WTC11 (cell line): ENCODE measurements at regions not wholly inside any gene's neighbourhood (a gene's known extent, or its start where the extent isn't known, plus 50 kb on each side); places are given as distances from the start of the nearest gene placed in this dataset.

Source experiments
- ATAC-seq: fragments of 200-7000 bp; cut with Tn5 transposase; 2 replicates; pipeline ENCODE4 v1.10.0; 2021; ENCODE audit warnings: mild to moderate bottlenecking, moderate library complexity
- CTCF ChIA-PET: fragments of 300-600 bp; sonication (Branson Sonifier 250); formaldehyde crosslinking; loops from one replicate; lab custom pipeline; 2021; ENCODE audit warnings: antibody characterized with exemption; lab: Charles Lee
- POLR2A ChIA-PET: fragments of 350-600 bp; sonication (Branson Sonifier 250); formaldehyde crosslinking; loops from one replicate; lab custom pipeline; 2021; ENCODE audit warnings: antibody characterized with exemption; lab: Charles Lee
- DNase-seq: peaks from one replicate; pipeline ENCODE4 v3.0.0; 2021; ENCODE audit warnings: low spot score
- H3K27ac Mint-ChIP-seq: 2 replicates; pipeline ENCODE4 v1.8.0; 2021; ENCODE audit warnings: mixed read lengths
- H3K27me3 Mint-ChIP-seq: 2 replicates; pipeline ENCODE4 v1.8.0; 2021; ENCODE audit warnings: low read depth, mild to moderate bottlenecking, moderate library complexity, mixed read lengths
- H3K36me3 Mint-ChIP-seq: 2 replicates; pipeline ENCODE4 v1.8.0; 2021; ENCODE audit warnings: mixed read lengths
- H3K4me1 Mint-ChIP-seq: 2 replicates; pipeline ENCODE4 v1.8.0; 2022; ENCODE audit warnings: mixed read lengths
- H3K4me3 Mint-ChIP-seq: 2 replicates; pipeline ENCODE4 v1.8.0; 2021; ENCODE audit warnings: mild to moderate bottlenecking, moderate library complexity, mixed read lengths
- H3K9me3 Mint-ChIP-seq: 2 replicates; pipeline ENCODE4 v1.8.0; 2021; ENCODE audit warnings: mixed read lengths
- AFF4 ChIP-seq: sonication (generic); formaldehyde crosslinking; IDR thresholded peaks from 2 replicates; pipeline ENCODE4 v1.8.1; 2023; ENCODE audit warnings: mild to moderate bottlenecking, missing genetic modification reagents, borderline replicate concordance
- AR ChIP-seq: fragments of 250-450 bp; sonication (Bioruptor Pico); IDR thresholded peaks from 2 replicates; pipeline ENCODE4 v1.9.0; 2021; ENCODE audit warnings: mild to moderate bottlenecking
- ATF3 ChIP-seq: sonication (generic); formaldehyde crosslinking; conservative IDR thresholded peaks from 2 replicates; pipeline ENCODE4 v1.8.1; 2022; ENCODE audit warnings: mild to moderate bottlenecking, missing genetic modification reagents
- CBFB ChIP-seq: sonication (generic); formaldehyde crosslinking; IDR thresholded peaks from 2 replicates; pipeline ENCODE4 v1.8.1; 2022; ENCODE audit warnings: mild to moderate bottlenecking, low read depth, missing genetic modification reagents
- EMX1 ChIP-seq: fragments of 250-450 bp; sonication (Bioruptor Pico); IDR thresholded peaks from 2 replicates; pipeline ENCODE4 v1.8.0; 2021; ENCODE audit warnings: mild to moderate bottlenecking
- FOXP4 ChIP-seq: sonication (generic); formaldehyde crosslinking; IDR thresholded peaks from 2 replicates; pipeline ENCODE4 v1.8.0; 2022; ENCODE audit warnings: mild to moderate bottlenecking, missing genetic modification reagents
- GRHL2 ChIP-seq: fragments of 250-450 bp; sonication (Bioruptor Pico); IDR thresholded peaks from 2 replicates; pipeline ENCODE4 v1.8.0; 2022; ENCODE audit warnings: mild to moderate bottlenecking, moderate library complexity; ENCODE audit not compliant: insufficient replicate concordance, severe bottlenecking
- HMGA2 ChIP-seq: fragments of 250-450 bp; sonication (Bioruptor Pico); IDR thresholded peaks from 2 replicates; pipeline ENCODE4 v1.4.0; 2021; ENCODE audit warnings: mild to moderate bottlenecking, moderate library complexity
- IRF2 ChIP-seq: sonication (generic); formaldehyde crosslinking; IDR thresholded peaks from 2 replicates; pipeline ENCODE4 v1.8.0; 2022; ENCODE audit warnings: low read depth, missing genetic modification reagents, borderline replicate concordance
- JAZF1 ChIP-seq: fragments of 250-450 bp; sonication (Bioruptor Pico); IDR thresholded peaks from 2 replicates; pipeline ENCODE4 v1.9.0; 2021; ENCODE audit warnings: moderate library complexity, mild to moderate bottlenecking, inconsistent platforms
- NFATC4 ChIP-seq: fragments of 250-450 bp; sonication (Bioruptor Pico); IDR thresholded peaks from 2 replicates; pipeline ENCODE4 v1.9.0; 2021; ENCODE audit warnings: mild to moderate bottlenecking
- PRDM15 ChIP-seq: sonication (generic); formaldehyde crosslinking; IDR thresholded peaks from 2 replicates; pipeline ENCODE4 v1.8.0; 2022; ENCODE audit warnings: missing genetic modification reagents
- PREB ChIP-seq: sonication (generic); formaldehyde crosslinking; IDR thresholded peaks from 2 replicates; pipeline ENCODE4 v1.8.1; 2022; ENCODE audit warnings: mild to moderate bottlenecking, missing genetic modification reagents, moderate library complexity, borderline replicate concordance
- TCF7 ChIP-seq: sonication (generic); formaldehyde crosslinking; IDR thresholded peaks from 2 replicates; pipeline ENCODE4 v1.8.0; 2022; ENCODE audit warnings: mild to moderate bottlenecking, low read depth, missing genetic modification reagents, moderate library complexity
- TEAD4 ChIP-seq: sonication (generic); formaldehyde crosslinking; IDR thresholded peaks from 2 replicates; pipeline ENCODE4 v1.8.0; 2022; ENCODE audit warnings: mild to moderate bottlenecking, missing genetic modification reagents
- TP53 ChIP-seq: sonication (generic); formaldehyde crosslinking; IDR thresholded peaks from 2 replicates; pipeline ENCODE4 v1.8.1; 2023; ENCODE audit warnings: mild to moderate bottlenecking, missing genetic modification reagents
- ZBTB21 ChIP-seq: sonication (generic); formaldehyde crosslinking; IDR thresholded peaks from 2 replicates; pipeline ENCODE4 v1.8.1; 2023; ENCODE audit warnings: mild to moderate bottlenecking, missing genetic modification reagents, borderline replicate concordance
- ZNF317 ChIP-seq: sonication (generic); formaldehyde crosslinking; IDR thresholded peaks from 2 replicates; pipeline ENCODE4 v1.8.1; 2023; ENCODE audit warnings: low read depth, mild to moderate bottlenecking, moderate library complexity, missing genetic modification reagents, borderline replicate concordance
- ZNF396 ChIP-seq: fragments of 250-450 bp; sonication (Bioruptor Pico); IDR thresholded peaks from 2 replicates; pipeline ENCODE4 v1.8.0; 2021; ENCODE audit warnings: mild to moderate bottlenecking, moderate library complexity, borderline replicate concordance
- ZNF416 ChIP-seq: fragments of 250-450 bp; sonication (Bioruptor Pico); IDR thresholded peaks from 2 replicates; pipeline ENCODE4 v1.9.0; 2021; ENCODE audit warnings: mild to moderate bottlenecking, inconsistent platforms

- no peak overlapping the region for H3K27ac Mint-ChIP-seq
- DNase-seq (no peak), ATAC-seq (no peak)
- no peaks in the 10 kb centered on the region; the same call in 1 of the 2 replicates for H3K27me3 Mint-ChIP-seq
- H3K36me3 Mint-ChIP-seq = peaks cover 7% of the 10 kb centered on the region
- H3K4me1 Mint-ChIP-seq = no peaks in the 10 kb centered on the region
- TF ChIP-seq ZNF416 (CRISPR knock-in tag) = no peak
- no peak for TF ChIP-seq ZNF317 (CRISPR knock-in tag)
- TF ChIP-seq AR (CRISPR knock-in tag) = no peak
- TF ChIP-seq IRF2 (CRISPR knock-in tag) = no peak
- TF ChIP-seq GRHL2 (CRISPR knock-in tag) = no peak
- no peak for TF ChIP-seq PREB (CRISPR knock-in tag)
- no peak for TF ChIP-seq TEAD4 (CRISPR knock-in tag)
- TF ChIP-seq HMGA2 (CRISPR knock-in tag) = no peak
- no peak for TF ChIP-seq JAZF1 (CRISPR knock-in tag)
- TF ChIP-seq NFATC4 = no peak
- no peak for TF ChIP-seq ATF3 (CRISPR knock-in tag)
- no peak for TF ChIP-seq CBFB (CRISPR knock-in tag)
- TF ChIP-seq ZNF396 (CRISPR knock-in tag) = no peak
- TF ChIP-seq TCF7 (CRISPR knock-in tag) = no peak
- no peak overlapping the region for H3K4me3 Mint-ChIP-seq
- CTCF ChIA-PET = interaction anchor here (2.1 kb wide), 1 partner anchor 64 kb away, joined by 5 read pairs; no protein-coding TSS in a partner anchor
- POLR2A ChIA-PET = no interaction called here
- peaks cover 10% of the 10 kb centered on the region for H3K9me3 Mint-ChIP-seq
Measured at GRCh38 chr2:37812941-37813730, 112.0 kb upstream of the RMDN2 start.

GRCh38 chr2:37816036-37816435, 109.1 kb upstream of the RMDN2 start:
- POLR2A ChIA-PET = no interaction called here
- H3K9me3 Mint-ChIP-seq = peaks cover 12% of the 10 kb centered on the region
- TF ChIP-seq AFF4 (no peak), EMX1 (CRISPR knock-in tag) (no peak), ZBTB21 (no peak), PRDM15 (CRISPR knock-in tag) (no peak), FOXP4 (CRISPR knock-in tag) (no peak), TP53 (CRISPR knock-in tag) (no peak)
- CTCF ChIA-PET = no interaction called here
- DNase-seq (no peak), ATAC-seq (no peak)
- 0 out of 2 replicates have a peak, but pooled peaks cover 2% of the 10 kb centered on the region for H3K36me3 Mint-ChIP-seq
- H3K27me3 Mint-ChIP-seq = no peaks in the 10 kb centered on the region
- no peak overlapping the region for H3K27ac Mint-ChIP-seq
- H3K4me3 Mint-ChIP-seq = no peak overlapping the region
- no peaks in the 10 kb centered on the region for H3K4me1 Mint-ChIP-seq
